PFSK-1 (cell line): ENCODE measurements at regions not wholly inside any gene's neighbourhood (a gene's known extent, or its start where the extent isn't known, plus 50 kb on each side); places are given as distances from the start of the nearest gene placed in this dataset.

Source experiments
- REST ChIP-seq, 2 experiments: IDR thresholded peaks; 2 replicates each; pipeline versions ENCODE4 v1.6.1 to v1.8.0; 2011 to 2012; ENCODE audit warnings: low read depth in 2 of 2, low read length in 2 of 2, control low read depth in 1 of 2, inconsistent platforms in 1 of 2, mild to moderate bottlenecking in 1 of 2, moderate library complexity in 1 of 2; ENCODE audit not compliant: insufficient read depth in 1 of 2
- TAF1 ChIP-seq: IDR thresholded peaks from 2 replicates; pipeline ENCODE4 v1.6.1; 2012; ENCODE audit warnings: low read length, control low read depth, borderline replicate concordance; ENCODE audit not compliant: insufficient read depth

- TF ChIP-seq TAF1 (no peak), REST (IDR thresholded peaks at IDR 0.05; ENCODE audit: insufficient read depth in 1 of 2, low read depth in 2 of 2, low read length in 2 of 2) (no peak)
These were observed 164.7 kb downstream of the SPCS3 start for GRCh38 chr4:176484301-176484984.
